ENCODE measurements at regions not wholly inside any gene's neighbourhood (a gene's known extent, or its start where the extent isn't known, plus 50 kb on each side); places are given as distances from the start of the nearest gene placed in this dataset.

- TF ChIP-seq POLR2A (IDR thresholded peaks at IDR 0.05; ENCODE audit: borderline replicate concordance, extremely low read depth, insufficient read depth, insufficient read length) (no peak), EZH2 (IDR thresholded peaks at IDR 0.05) (no peak), EZH2phosphoT487 (IDR thresholded peaks at IDR 0.05; ENCODE audit: borderline replicate concordance) (no peak), POLR2AphosphoS5 (IDR thresholded peaks at IDR 0.05; ENCODE audit: low read depth, low read length) (no peak), CTCF (IDR thresholded peaks at IDR 0.05 in 2 of 3, conservative IDR thresholded peaks at IDR 0.05 in 1 of 3; ENCODE audit: borderline replicate concordance in 1 of 3, insufficient read depth in 1 of 3, low read depth in 2 of 3, low read length in 2 of 3) (no peak), ZNF274 (IDR thresholded peaks at IDR 0.05; ENCODE audit: low read depth, low read length) (no peak), REST (IDR thresholded peaks at IDR 0.05; ENCODE audit: low read depth) (no peak), MAX (IDR thresholded peaks at IDR 0.05) (no peak), ZBTB33 (IDR thresholded peaks at IDR 0.05; ENCODE audit: extremely low read depth, insufficient replicate concordance, low read length) (no peak)
Observed at GRCh38 chr5:36407396-36407795, 105.7 kb upstream of the RANBP3L start.

All from HCT116 (cell line).